PC-3 (cell line): ENCODE measurements at regions not wholly inside any gene's neighbourhood (a gene's known extent, or its start where the extent isn't known, plus 50 kb on each side); places are given as distances from the start of the nearest gene placed in this dataset.

ENCODE experiments used
- CTCF ChIP-seq: fragments of 300-600 bp; sonication (generic); conservative IDR thresholded peaks from 2 replicates; pipeline ENCODE4 v1.5.1; 2017; ENCODE audit warnings: antibody characterized with exemption, low read depth, mild to moderate bottlenecking, low read length
- EZH2 ChIP-seq: fragments of 300-600 bp; sonication (generic); IDR thresholded peaks from one replicate; pipeline ENCODE4 v1.6.1; 2017; ENCODE audit warnings: antibody characterized with exemption, mild to moderate bottlenecking, low read length; ENCODE audit not compliant: unreplicated experiment
- EZH2phosphoT487 ChIP-seq: fragments of 300-600 bp; sonication (generic); IDR thresholded peaks from 2 replicates; pipeline ENCODE4 v1.6.1; 2018; ENCODE audit warnings: mild to moderate bottlenecking, antibody characterized with exemption, low read length, borderline replicate concordance

GRCh38 chr14:58862416-58863160, 224.8 kb downstream of the DACT1 start:
- TF ChIP-seq CTCF, result no peak
- TF ChIP-seq EZH2, result no peak
- TF ChIP-seq EZH2phosphoT487, result no peak
